Chondrocyte (in vitro differentiated cells): ENCODE measurements at regions not wholly inside any gene's neighbourhood (a gene's known extent, or its start where the extent isn't known, plus 50 kb on each side); places are given as distances from the start of the nearest gene placed in this dataset.

Source experiments
- DNase-seq: peaks from one replicate; pipeline ENCODE4 v3.0.0; 2021; ENCODE audit warnings: mixed read lengths, low spot score
- H3K27ac Mint-ChIP-seq: one replicate; pipeline ENCODE4 v1.8.0; 2021; ENCODE audit warnings: mild to moderate bottlenecking, moderate library complexity, mixed read lengths; ENCODE audit not compliant: unreplicated experiment
- H3K27me3 Mint-ChIP-seq: 2 replicates; pipeline ENCODE4 v1.8.0; 2021; ENCODE audit warnings: low read depth, mixed read lengths
- H3K36me3 Mint-ChIP-seq: 2 replicates; pipeline ENCODE4 v1.8.0; 2021; ENCODE audit warnings: low read depth, mixed read lengths
- H3K4me1 Mint-ChIP-seq: 2 replicates; pipeline ENCODE4 v1.8.0; 2021; ENCODE audit warnings: low read depth, mild to moderate bottlenecking, mixed read lengths
- H3K4me3 Mint-ChIP-seq: one replicate; pipeline ENCODE4 v1.8.0; 2021; ENCODE audit warnings: mild to moderate bottlenecking, moderate library complexity, mixed read lengths; ENCODE audit not compliant: unreplicated experiment
- H3K9me3 Mint-ChIP-seq: 2 replicates; pipeline ENCODE4 v1.8.0; 2021; ENCODE audit warnings: low read depth, mixed read lengths
- TF ChIP-seq, protein P1 (sequence below): fragments of 200-600 bp; sonication (generic); IDR thresholded peaks from 2 replicates; pipeline ENCODE4 v1.5.0; 2021; ENCODE audit warnings: antibody characterized with exemption, mild to moderate bottlenecking, moderate library complexity

DNA sequence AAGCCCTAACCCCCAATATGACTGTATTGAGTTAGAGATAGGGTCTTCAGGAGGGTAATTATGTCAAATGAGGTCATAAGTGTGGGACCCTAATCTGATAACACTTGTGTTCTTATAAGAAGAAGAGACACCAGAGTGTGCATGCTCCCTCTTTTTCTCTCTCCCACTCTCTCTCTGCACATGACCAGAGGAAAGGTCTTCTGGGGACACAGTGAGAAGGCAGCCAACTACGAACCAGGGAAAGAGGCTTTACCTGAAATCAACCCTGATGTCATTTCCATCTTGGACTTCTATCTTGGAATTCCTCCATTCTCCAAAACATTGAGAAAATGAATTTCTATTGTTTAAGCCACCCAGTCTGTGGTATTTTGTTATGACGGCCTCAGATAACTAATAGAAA, 97.2 kb upstream of the MAD2L1 start:
- peaks cover 2% of the 10 kb centered on the region for H3K9me3 Mint-ChIP-seq
- no peaks in the 10 kb centered on the region for H3K27me3 Mint-ChIP-seq
- no peak overlapping the region for H3K27ac Mint-ChIP-seq
- TF ChIP-seq, protein P1, sequence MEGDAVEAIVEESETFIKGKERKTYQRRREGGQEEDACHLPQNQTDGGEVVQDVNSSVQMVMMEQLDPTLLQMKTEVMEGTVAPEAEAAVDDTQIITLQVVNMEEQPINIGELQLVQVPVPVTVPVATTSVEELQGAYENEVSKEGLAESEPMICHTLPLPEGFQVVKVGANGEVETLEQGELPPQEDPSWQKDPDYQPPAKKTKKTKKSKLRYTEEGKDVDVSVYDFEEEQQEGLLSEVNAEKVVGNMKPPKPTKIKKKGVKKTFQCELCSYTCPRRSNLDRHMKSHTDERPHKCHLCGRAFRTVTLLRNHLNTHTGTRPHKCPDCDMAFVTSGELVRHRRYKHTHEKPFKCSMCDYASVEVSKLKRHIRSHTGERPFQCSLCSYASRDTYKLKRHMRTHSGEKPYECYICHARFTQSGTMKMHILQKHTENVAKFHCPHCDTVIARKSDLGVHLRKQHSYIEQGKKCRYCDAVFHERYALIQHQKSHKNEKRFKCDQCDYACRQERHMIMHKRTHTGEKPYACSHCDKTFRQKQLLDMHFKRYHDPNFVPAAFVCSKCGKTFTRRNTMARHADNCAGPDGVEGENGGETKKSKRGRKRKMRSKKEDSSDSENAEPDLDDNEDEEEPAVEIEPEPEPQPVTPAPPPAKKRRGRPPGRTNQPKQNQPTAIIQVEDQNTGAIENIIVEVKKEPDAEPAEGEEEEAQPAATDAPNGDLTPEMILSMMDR = no peak
- H3K36me3 Mint-ChIP-seq = no peaks in the 10 kb centered on the region
- no peaks in the 10 kb centered on the region for H3K4me1 Mint-ChIP-seq
- DNase-seq = no peak
- no peak overlapping the region for H3K4me3 Mint-ChIP-seq

DNA sequence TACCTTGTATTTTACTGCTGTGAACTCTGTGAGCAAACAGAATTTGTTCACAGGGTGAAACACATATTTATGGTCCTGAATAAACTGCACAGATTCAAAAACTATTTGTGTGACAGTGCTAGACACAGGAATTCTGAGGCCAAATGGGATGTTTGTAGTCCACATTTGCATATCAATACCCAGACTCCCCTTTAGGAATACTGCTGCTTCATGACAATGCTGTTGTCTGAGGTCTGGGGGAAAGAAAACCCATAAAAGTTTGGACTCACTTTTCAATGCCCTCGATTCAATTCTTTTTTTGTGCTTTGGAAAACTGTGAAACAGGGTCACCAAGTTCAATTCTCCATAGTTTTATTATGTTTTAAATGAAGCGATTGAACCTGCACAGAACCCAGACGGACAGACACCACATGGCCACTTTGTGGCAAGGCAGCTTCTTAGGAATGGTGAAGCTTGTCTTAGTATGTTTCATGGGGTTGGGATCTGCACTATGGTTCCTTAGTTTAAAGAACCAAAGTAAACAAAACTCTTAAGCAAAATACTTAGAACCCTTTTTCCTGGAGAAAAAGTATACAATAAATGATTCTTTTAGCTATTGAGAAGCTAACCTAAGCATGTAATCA, 92.3 kb upstream of the MAD2L1 start:
- Mint-ChIP-seq H3K9me3 (peaks cover 2% of the 10 kb centered on the region), H3K4me3 (no peak overlapping the region), H3K27me3 (peaks cover 1% of the 10 kb centered on the region), H3K4me1 (peaks cover 4% of the 10 kb centered on the region), H3K27ac (no peak overlapping the region), H3K36me3 (no peaks in the 10 kb centered on the region)
- no peak for DNase-seq
- TF ChIP-seq, protein P1 = no peak

DNA sequence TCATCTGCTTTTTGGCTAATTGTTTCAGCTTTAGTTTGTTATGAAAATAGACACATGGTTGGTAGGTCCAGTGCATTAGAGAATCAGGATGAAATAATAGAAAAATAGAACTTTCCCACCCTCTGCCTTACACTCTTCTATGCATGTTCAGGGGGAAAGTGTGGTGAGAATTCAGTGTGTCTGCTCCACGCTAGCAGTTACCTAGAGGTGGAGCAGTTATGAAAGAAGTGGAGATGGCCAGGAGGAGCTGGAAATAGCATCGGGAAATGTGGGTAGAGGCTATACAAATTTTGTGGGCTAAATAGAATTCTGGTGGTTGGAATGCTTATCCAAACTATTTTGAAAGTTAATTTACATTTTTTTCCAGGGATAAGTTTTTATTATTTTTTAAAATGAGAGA, 91.4 kb upstream of the MAD2L1 start:
- no peak overlapping the region for H3K27ac Mint-ChIP-seq
- peaks cover 2% of the 10 kb centered on the region for H3K9me3 Mint-ChIP-seq
- H3K36me3 Mint-ChIP-seq = no peaks in the 10 kb centered on the region
- peaks cover 1% of the 10 kb centered on the region for H3K27me3 Mint-ChIP-seq
- TF ChIP-seq, protein P1 = peak; percentile 54
- DNase-seq = no peak
- H3K4me1 Mint-ChIP-seq = peaks cover 4% of the 10 kb centered on the region
- H3K4me3 Mint-ChIP-seq = no peak overlapping the region

DNA sequence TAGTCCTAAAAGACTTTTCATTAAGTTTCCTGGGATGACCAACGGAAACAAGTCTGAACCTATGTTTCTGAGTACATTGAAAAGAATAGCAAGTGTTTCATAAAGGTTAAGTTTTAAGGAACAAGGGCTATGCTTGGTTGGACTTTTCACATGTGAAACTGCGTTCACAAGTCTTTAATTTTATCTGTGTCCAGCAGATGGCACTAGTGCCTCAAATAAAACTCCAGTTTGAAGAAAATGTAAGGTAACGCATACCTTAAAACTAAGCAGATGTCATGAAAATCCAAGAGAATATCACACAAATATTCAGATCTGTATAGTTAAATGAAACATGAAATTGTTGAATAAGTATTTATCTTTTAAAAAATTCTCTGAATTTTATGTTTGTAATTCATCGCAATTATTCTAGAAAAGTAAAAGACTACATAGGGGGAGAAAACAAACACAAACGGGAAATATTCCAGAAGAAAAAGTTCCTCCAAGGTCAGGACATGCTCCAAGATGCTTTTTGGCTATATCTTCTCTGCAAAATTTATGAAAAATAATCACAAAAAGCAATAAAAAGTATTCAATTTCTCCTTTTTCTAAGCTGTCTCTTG, 89.6 kb upstream of the MAD2L1 start:
- H3K27me3 Mint-ChIP-seq = peaks cover 1% of the 10 kb centered on the region
- H3K9me3 Mint-ChIP-seq = peaks cover 2% of the 10 kb centered on the region
- no peaks in the 10 kb centered on the region for H3K36me3 Mint-ChIP-seq
- H3K4me3 Mint-ChIP-seq = no peak overlapping the region
- TF ChIP-seq, protein P1 = peak; percentile 94
- no peak for DNase-seq
- H3K4me1 Mint-ChIP-seq = peaks cover 4% of the 10 kb centered on the region
- H3K27ac Mint-ChIP-seq = no peak overlapping the region

DNA sequence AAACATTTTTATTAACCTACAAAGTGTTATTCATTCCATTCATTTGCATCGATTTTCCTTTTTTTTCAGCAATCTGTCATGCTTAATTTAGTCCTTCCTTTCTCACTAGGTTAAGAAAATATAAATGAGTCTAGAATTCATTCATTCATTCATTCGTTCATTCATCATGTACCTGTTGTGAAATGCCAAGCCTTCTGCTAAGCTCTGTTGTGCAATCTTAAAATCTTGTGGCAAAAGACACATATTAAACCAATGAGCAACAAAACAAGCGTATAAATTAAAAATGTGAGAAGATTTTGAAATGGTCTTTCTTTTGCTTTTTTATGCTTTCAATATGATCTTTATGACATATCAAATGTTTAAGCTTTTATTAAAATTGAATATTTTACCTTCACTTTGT, 88.6 kb upstream of the MAD2L1 start:
- Mint-ChIP-seq H3K4me3 (no peak overlapping the region), H3K36me3 (no peaks in the 10 kb centered on the region), H3K4me1 (peaks cover 4% of the 10 kb centered on the region), H3K9me3 (no peaks in the 10 kb centered on the region), H3K27ac (no peak overlapping the region), H3K27me3 (peaks cover 1% of the 10 kb centered on the region)
- TF ChIP-seq, protein P1 = no peak
- no peak for DNase-seq
